ENCODE measurements at regions not wholly inside any gene's neighbourhood (a gene's known extent, or its start where the extent isn't known, plus 50 kb on each side); places are given as distances from the start of the nearest gene placed in this dataset.

DNA sequence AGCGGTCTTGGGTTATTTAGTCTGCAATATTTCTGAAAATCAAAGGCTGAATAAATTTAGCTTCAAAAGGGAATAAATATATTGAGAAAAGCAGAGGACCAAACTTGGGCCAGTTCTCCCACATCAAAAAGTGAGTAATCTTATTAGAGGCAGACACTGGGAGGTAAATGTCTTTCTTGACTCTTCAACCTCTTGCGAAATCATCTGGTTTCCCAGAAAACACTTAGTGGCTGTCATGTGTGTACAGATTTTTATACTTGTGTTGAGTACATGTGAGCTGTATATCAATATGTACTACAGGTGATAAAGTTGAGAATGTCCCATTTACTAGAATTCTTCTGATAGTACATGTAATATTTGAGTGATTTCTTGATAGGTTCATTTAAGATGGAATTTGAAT lies 454.9 kb downstream of the PRR16 start:
- no peak for TF ChIP-seq CTCF (IDR thresholded peaks at IDR 0.05)
- no peak for TF ChIP-seq EZH2 (IDR thresholded peaks at IDR 0.05)

Data from neural progenitor cell (in vitro differentiated cells).